Activated naive CD8-positive, alpha-beta T cell treated with anti-CD3 and anti-CD28 coated beads for 36 hours (primary cell): ENCODE measurements at regions not wholly inside any gene's neighbourhood (a gene's known extent, or its start where the extent isn't known, plus 50 kb on each side); places are given as distances from the start of the nearest gene placed in this dataset.
"Not testable (repeated sequence)": the region's sequence is repeated elsewhere in the genome, so short reads cannot be mapped to it uniquely, and the experiment has no call there.

ENCODE experiments used
- DNase-seq: peaks from one replicate; pipeline ENCODE4 v3.0.0; 2021
- H3K27ac Mint-ChIP-seq: one replicate; pipeline ENCODE4 v1.8.0; 2022; ENCODE audit warnings: mild to moderate bottlenecking, moderate library complexity, mixed read lengths
- H3K27me3 Mint-ChIP-seq: one replicate; pipeline ENCODE4 v1.8.0; 2022; ENCODE audit warnings: mild to moderate bottlenecking, mixed read lengths
- H3K36me3 Mint-ChIP-seq: one replicate; pipeline ENCODE4 v1.8.0; 2021; ENCODE audit warnings: mild to moderate bottlenecking, mixed read lengths
- H3K4me1 Mint-ChIP-seq: one replicate; pipeline ENCODE4 v1.8.0; 2021; ENCODE audit warnings: mixed read lengths
- H3K4me3 Mint-ChIP-seq: one replicate; pipeline ENCODE4 v1.8.0; 2022; ENCODE audit warnings: mild to moderate bottlenecking, moderate library complexity, mixed read lengths
- H3K9me3 Mint-ChIP-seq: one replicate; pipeline ENCODE4 v1.8.0; 2022; ENCODE audit warnings: mixed read lengths

GRCh38 chr7:23918286-23918685, 208.3 kb downstream of the STK31 start:
- Mint-ChIP-seq H3K4me3 (no peak overlapping the region), H3K4me1 (no peaks in the 10 kb centered on the region), H3K27me3 (peaks cover 17% of the 10 kb centered on the region), H3K36me3 (no peaks in the 10 kb centered on the region), H3K27ac (no peak overlapping the region), H3K9me3 (no peaks in the 10 kb centered on the region)
- no peak for DNase-seq

DNA sequence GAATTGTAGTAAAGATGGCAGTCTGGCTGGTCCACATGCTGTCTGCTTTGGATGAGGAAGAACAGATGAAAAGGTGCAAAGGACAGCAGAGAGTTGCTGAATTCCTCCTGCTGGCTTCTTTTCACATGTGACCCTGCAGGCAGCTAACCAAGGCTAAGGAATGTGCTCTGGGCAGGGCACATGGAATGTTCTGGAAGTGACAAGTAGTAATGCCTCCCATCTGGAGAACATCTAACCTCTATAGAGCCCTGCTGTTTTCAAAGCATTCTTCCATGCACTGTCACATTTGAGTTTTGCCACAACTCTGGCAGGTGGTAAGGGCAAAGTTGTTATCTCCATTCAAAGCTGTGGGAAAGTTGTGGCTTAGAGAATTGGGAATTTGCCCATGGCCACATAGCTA, 208.8 kb downstream of the STK31 start:
- Mint-ChIP-seq H3K4me1 (no peaks in the 10 kb centered on the region), H3K4me3 (no peak overlapping the region), H3K27me3 (peaks cover 20% of the 10 kb centered on the region), H3K36me3 (no peaks in the 10 kb centered on the region), H3K27ac (no peak overlapping the region), H3K9me3 (no peaks in the 10 kb centered on the region)
- no peak for DNase-seq

GRCh38 chr7:23925088-23925487, 215.1 kb downstream of the STK31 start:
- no peak overlapping the region for H3K27ac Mint-ChIP-seq
- no peaks in the 10 kb centered on the region for H3K36me3 Mint-ChIP-seq
- peaks cover 21% of the 10 kb centered on the region for H3K27me3 Mint-ChIP-seq
- no peaks in the 10 kb centered on the region for H3K4me1 Mint-ChIP-seq
- H3K9me3 Mint-ChIP-seq: no peaks in the 10 kb centered on the region
- DNase-seq: no peak
- no peak overlapping the region for H3K4me3 Mint-ChIP-seq

- Mint-ChIP-seq H3K27me3 (peaks cover 25% of the 10 kb centered on the region), H3K9me3 (no peaks in the 10 kb centered on the region), H3K4me1 (no peaks in the 10 kb centered on the region), H3K36me3 (no peaks in the 10 kb centered on the region), H3K4me3 (no peak overlapping the region), H3K27ac (no peak overlapping the region)
- no peak for DNase-seq
Observed at GRCh38 chr7:23927709-23928417, 217.8 kb downstream of the STK31 start.

GRCh38 chr7:23928418-23928775, 218.4 kb downstream of the STK31 start:
- no peak overlapping the region for H3K4me3 Mint-ChIP-seq
- H3K4me1 Mint-ChIP-seq: no peaks in the 10 kb centered on the region
- no peak overlapping the region for H3K27ac Mint-ChIP-seq
- H3K9me3 Mint-ChIP-seq: no peaks in the 10 kb centered on the region
- H3K27me3 Mint-ChIP-seq: peaks cover 24% of the 10 kb centered on the region
- H3K36me3 Mint-ChIP-seq: no peaks in the 10 kb centered on the region
- DNase-seq: no peak

DNA sequence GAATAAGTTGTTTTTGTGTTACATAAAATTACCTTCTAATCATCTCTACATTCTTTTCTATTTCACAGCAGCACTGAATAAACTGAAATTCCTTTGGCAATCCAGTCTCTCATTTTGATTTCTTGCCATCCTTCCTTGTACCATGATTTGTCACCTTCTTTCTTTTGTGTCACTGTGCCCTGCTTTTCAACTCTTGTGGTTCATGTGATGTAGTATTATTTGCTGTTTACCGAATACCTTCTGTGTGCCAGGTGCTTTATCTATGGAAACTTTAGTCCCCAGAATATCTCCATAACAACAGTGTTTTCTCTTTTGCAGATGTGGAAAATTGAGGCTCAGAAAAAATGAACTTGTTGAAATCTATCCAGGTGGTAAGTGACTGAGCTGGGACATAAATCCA, 220.3 kb downstream of the STK31 start:
- no peaks in the 10 kb centered on the region for H3K36me3 Mint-ChIP-seq
- no peaks in the 10 kb centered on the region for H3K9me3 Mint-ChIP-seq
- peaks cover 23% of the 10 kb centered on the region for H3K27me3 Mint-ChIP-seq
- H3K27ac Mint-ChIP-seq: no peak overlapping the region
- H3K4me3 Mint-ChIP-seq: no peak overlapping the region
- no peaks in the 10 kb centered on the region for H3K4me1 Mint-ChIP-seq
- no peak for DNase-seq

DNA sequence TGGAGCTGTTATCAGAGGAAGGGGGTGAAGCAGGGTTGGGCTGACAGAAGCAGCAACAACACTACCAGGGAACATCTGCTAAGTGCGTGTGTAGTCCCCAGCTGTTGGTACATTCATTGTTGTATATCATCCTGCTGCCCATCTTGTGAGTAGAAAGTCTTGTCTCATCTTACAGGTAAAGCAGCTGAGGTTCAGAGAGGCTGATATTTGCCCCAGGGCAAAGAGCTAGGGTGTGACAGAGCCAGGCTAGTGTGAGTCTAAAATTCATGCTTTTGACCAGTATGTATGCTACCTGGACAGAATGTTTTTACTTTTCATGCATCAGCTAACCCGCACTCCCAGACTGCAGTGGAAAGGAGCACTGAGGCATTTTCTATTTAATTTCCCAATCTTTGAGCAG, 221.6 kb downstream of the STK31 start:
- peaks cover 2% of the 10 kb centered on the region for H3K9me3 Mint-ChIP-seq

DNA sequence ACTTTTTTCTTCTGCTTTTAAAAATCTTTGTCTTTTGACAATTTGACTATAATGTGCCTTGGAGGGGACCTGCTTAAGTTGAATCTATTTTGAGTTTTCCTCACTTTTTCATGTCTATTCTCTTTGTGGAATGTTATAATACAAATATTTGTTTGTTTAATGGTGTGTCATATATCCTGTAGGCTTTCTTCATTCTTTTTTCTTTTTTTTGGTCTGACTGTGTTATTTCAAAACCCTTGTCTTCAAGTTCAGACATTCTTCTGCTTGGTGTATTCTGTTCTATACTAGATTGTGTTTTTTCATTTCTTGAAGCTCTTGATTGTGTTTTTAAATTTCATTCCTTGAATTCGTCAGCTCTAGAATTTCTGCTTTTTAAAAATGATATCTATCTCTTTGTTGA, 228.2 kb downstream of the STK31 start:
- H3K27me3 Mint-ChIP-seq: peaks cover 26% of the 10 kb centered on the region
- peaks cover 4% of the 10 kb centered on the region for H3K9me3 Mint-ChIP-seq
- no peaks in the 10 kb centered on the region for H3K36me3 Mint-ChIP-seq
- no peak for DNase-seq
- no peak overlapping the region for H3K27ac Mint-ChIP-seq
- no peaks in the 10 kb centered on the region for H3K4me1 Mint-ChIP-seq
- H3K4me3 Mint-ChIP-seq: no peak overlapping the region

More for the DNA sequence above, 221.6 kb downstream of the STK31 start:
- H3K27ac Mint-ChIP-seq: no peak overlapping the region
- no peak overlapping the region for H3K4me3 Mint-ChIP-seq
- H3K27me3 Mint-ChIP-seq: peaks cover 24% of the 10 kb centered on the region
- DNase-seq: no peak
- H3K4me1 Mint-ChIP-seq: no peaks in the 10 kb centered on the region
- H3K36me3 Mint-ChIP-seq: no peaks in the 10 kb centered on the region

DNA sequence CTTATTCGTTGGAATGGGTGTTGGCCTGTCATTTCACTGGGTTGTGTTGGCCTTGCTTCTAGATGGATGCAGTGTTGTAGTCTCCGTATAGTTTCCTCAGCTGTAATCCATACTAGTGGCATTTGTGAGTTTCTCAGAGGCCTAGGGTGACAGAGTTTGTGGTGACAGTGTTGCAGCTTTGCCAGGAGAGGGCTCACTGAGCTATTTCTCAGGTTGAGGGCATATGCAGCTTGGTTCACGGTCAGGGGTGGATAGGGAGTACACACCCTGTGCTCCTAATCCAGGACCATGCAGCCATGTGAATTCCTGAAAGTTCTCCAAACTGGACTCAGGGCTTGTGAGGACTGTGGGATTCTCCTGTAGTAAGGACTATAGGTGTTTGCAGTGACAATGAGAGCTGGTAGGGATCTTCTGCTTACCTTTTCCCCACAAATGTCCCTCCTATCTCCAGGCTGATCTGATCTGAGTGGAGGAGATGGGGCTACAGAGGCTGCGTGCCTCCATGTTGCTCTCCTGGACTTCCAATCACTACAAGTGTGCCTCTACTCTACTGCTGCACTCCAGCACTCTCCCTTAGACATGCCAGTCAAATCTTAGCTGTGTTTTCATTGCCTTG, 229.0 kb downstream of the STK31 start:
- Mint-ChIP-seq H3K36me3 (no peaks in the 10 kb centered on the region), H3K9me3 (peaks cover 4% of the 10 kb centered on the region), H3K4me3 (no peak overlapping the region), H3K27me3 (peaks cover 28% of the 10 kb centered on the region), H3K4me1 (no peaks in the 10 kb centered on the region), H3K27ac (no peak overlapping the region)
- peak; percentile 2 for DNase-seq

DNA sequence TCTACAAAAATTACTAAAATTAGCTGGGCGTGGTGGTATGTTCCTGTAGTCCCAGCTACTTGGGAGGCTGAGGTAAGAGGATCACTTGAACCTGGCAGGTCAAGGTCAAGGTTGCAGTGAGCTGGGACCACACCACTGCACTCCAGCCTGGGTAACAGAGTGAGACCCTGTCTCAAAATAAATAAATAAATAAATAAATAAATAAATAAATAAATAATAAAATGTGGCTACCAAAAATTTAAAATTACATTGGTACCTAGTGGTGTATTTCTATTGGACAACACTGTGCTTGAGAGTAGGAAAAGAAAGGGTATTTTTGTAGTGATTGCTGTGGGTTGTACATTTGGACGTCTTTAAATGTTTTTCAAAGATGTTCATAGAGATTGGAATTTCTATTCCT, 229.7 kb downstream of the STK31 start:
- H3K27ac Mint-ChIP-seq, DNase-seq, H3K9me3 Mint-ChIP-seq, H3K36me3 Mint-ChIP-seq, H3K4me1 Mint-ChIP-seq, H3K4me3 Mint-ChIP-seq: not testable (repeated sequence)
- H3K27me3 Mint-ChIP-seq: peaks cover 29% of the 10 kb centered on the region

- DNase-seq: no peak
- Mint-ChIP-seq H3K4me3 (no peak overlapping the region), H3K36me3 (no peaks in the 10 kb centered on the region), H3K27ac (no peak overlapping the region), H3K4me1 (no peaks in the 10 kb centered on the region), H3K9me3 (peaks cover 14% of the 10 kb centered on the region), H3K27me3 (peaks cover 36% of the 10 kb centered on the region)
Observed at GRCh38 chr7:23941551-23941950, 231.5 kb downstream of the STK31 start.

DNA sequence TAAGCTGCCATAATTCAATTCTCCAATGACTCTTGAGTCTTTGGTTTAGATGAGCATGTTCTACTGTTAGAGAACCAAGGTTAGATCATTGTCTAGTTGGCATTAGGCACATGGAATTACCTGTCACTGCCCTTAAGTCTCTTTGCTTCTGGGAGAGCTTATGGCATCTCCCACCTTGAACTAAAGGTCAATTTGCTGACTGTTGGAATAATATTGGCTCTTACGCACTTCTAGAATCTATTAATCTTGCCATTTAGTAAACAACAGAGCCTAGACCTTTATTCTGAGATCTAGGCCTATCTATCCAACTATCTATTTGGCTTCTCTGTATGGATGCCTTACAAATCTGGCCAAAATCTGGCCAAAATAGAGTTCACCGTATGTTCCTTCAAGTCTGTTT, 232.0 kb downstream of the STK31 start:
- no peak for DNase-seq
- peaks cover 36% of the 10 kb centered on the region for H3K27me3 Mint-ChIP-seq
- peaks cover 18% of the 10 kb centered on the region for H3K9me3 Mint-ChIP-seq
- no peak overlapping the region for H3K4me3 Mint-ChIP-seq
- no peak overlapping the region for H3K27ac Mint-ChIP-seq
- no peaks in the 10 kb centered on the region for H3K4me1 Mint-ChIP-seq
- H3K36me3 Mint-ChIP-seq: no peaks in the 10 kb centered on the region

GRCh38 chr7:23944131-23944530, 234.1 kb downstream of the STK31 start:
- H3K27me3 Mint-ChIP-seq: peaks cover 33% of the 10 kb centered on the region
- no peak overlapping the region for H3K27ac Mint-ChIP-seq
- H3K4me3 Mint-ChIP-seq: no peak overlapping the region
- DNase-seq: no peak
- H3K9me3 Mint-ChIP-seq: peaks cover 19% of the 10 kb centered on the region
- no peaks in the 10 kb centered on the region for H3K36me3 Mint-ChIP-seq
- no peaks in the 10 kb centered on the region for H3K4me1 Mint-ChIP-seq

DNA sequence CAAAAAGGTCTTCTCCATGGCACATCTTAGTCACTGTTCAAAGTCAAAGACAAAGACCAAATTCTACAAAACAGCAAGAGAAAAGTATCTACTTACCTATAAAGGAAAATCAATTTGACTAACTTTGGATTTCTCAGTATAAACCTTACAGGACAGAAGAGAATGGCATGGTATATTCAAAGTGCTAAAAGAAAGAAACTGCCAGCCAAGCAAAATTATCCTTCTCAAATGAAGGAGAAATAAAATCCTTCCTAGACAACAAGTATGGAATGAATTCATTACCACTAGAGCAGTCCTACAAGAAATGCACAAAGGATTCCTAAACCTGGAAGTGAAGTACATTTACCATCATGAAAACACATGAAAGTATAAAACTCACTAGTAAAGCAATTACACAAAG, 235.5 kb downstream of the STK31 start:
- DNase-seq: no peak
- Mint-ChIP-seq H3K4me1 (no peaks in the 10 kb centered on the region), H3K27ac (no peak overlapping the region), H3K9me3 (peaks cover 23% of the 10 kb centered on the region), H3K36me3 (no peaks in the 10 kb centered on the region), H3K4me3 (no peak overlapping the region), H3K27me3 (peaks cover 28% of the 10 kb centered on the region)

DNA sequence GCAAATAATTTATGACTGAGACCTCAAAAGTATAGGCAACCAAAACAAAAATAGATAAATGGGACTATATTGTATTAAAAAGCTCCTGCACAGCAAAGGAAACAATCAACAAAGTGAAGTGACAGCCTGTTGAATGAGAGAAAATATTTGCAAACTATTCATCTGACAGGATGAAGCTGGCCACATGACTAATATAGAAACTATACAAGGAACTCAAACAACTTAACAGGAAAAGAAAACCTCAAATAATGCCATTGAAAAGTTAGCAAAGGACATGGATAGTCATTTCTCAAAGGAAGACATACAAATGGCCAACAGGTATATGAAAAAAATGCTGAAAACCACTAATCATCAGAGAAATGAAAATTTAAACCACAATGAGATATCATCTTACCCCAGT, 245.1 kb downstream of the STK31 start:
- H3K36me3 Mint-ChIP-seq: no peaks in the 10 kb centered on the region
- DNase-seq: no peak
- H3K9me3 Mint-ChIP-seq: peaks cover 17% of the 10 kb centered on the region
- peaks cover 6% of the 10 kb centered on the region for H3K4me1 Mint-ChIP-seq
- H3K27me3 Mint-ChIP-seq: peaks cover 13% of the 10 kb centered on the region
- H3K4me3 Mint-ChIP-seq: no peak overlapping the region
- no peak overlapping the region for H3K27ac Mint-ChIP-seq

DNA sequence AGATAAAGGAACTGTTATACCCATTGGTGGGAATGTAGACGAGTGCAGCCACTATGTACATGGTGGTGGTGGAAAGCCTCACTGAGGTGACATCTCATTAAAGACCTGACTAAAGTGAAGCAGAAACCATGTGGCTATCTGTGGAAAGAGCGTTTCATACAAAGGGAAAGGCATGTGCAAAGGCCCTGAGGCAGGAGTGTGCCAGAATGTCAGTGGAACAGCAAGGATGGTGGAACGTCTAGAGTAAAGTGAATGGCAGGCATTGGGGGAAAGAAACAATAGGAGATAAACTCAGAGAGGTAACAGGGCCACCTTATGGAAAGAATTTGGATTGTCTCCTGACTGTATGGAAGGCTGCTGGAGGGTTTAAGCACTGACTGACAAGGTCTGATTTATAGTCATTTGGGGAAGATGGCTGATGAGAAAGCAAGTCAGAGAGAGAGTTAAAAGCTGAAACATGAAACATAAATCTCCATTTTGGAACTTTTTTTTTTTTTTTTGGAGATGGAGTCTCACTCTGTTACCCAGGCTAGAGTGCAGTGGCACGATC, 245.7 kb downstream of the STK31 start:
- Mint-ChIP-seq H3K9me3 (peaks cover 15% of the 10 kb centered on the region), H3K27me3 (peaks cover 13% of the 10 kb centered on the region), H3K4me1 (peaks cover 6% of the 10 kb centered on the region), H3K36me3 (no peaks in the 10 kb centered on the region), H3K4me3 (no peak overlapping the region), H3K27ac (no peak overlapping the region)
- DNase-seq: no peak
